ENCODE measurements at regions not wholly inside any gene's neighbourhood (a gene's known extent, or its start where the extent isn't known, plus 50 kb on each side); places are given as distances from the start of the nearest gene placed in this dataset.

DNA sequence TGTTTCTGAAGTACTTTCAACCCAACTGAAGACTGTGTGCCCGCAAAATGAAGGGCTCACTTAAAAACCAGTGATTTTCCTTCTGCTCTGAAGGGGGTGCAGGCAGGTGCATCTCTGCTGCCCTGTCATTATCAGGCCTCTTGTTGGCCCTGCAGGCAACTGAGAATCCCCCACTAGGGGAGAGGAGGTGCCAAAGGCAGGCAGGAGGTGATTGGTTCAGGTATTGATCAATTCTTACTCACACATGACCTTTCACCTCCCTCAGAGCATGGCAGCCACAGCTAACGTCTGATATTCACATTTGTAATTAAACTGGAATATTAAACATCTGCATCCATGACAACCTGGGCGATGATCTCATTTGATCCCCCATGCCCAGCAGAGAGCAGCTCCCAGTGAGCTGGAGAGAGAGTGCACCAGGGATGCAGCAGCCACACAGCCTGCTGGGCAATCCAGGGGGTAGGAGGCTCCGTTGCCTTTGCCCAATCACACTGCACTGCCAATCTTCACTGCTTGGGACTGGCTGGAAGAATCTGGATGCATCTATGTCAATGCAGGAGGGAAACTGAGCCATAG is 267.9 kb upstream of the TSHZ3 start:
- H3K4me3 ChIP-seq (ENCODE audit: control insufficient read depth, low read depth, low read length): no peak overlapping the region
- no peak for DNase-seq (ENCODE audit: low read depth)
- TF ChIP-seq, protein P1, sequence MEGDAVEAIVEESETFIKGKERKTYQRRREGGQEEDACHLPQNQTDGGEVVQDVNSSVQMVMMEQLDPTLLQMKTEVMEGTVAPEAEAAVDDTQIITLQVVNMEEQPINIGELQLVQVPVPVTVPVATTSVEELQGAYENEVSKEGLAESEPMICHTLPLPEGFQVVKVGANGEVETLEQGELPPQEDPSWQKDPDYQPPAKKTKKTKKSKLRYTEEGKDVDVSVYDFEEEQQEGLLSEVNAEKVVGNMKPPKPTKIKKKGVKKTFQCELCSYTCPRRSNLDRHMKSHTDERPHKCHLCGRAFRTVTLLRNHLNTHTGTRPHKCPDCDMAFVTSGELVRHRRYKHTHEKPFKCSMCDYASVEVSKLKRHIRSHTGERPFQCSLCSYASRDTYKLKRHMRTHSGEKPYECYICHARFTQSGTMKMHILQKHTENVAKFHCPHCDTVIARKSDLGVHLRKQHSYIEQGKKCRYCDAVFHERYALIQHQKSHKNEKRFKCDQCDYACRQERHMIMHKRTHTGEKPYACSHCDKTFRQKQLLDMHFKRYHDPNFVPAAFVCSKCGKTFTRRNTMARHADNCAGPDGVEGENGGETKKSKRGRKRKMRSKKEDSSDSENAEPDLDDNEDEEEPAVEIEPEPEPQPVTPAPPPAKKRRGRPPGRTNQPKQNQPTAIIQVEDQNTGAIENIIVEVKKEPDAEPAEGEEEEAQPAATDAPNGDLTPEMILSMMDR (IDR thresholded peaks at IDR 0.05; ENCODE audit: control insufficient read depth, insufficient read depth, low read depth, low read length, missing control alignments): no peak

DNA sequence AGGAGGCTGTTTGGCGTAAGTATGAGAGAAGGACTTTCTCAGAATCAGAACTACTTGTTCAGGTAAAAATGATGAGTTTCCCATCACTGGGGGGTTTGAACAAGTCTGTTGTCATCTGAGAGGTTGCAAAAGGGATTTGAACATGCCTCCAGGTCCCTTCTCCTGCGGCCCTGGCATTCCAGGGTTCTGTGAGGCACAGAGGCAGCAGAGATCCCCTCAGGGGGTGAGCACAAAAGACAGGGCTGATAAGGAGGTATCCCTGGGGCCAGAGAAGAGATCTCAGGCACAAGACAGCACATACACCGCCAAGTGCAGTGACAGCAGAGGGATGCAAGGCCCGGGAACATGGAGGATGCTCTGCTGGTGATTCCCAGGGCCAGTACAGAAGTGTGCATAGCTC is 275.8 kb upstream of the TSHZ3 start:
- no peak for DNase-seq (ENCODE audit: low read depth)
- no peak overlapping the region for H3K4me3 ChIP-seq (ENCODE audit: control insufficient read depth, low read depth, low read length)
- TF ChIP-seq, protein P1 (IDR thresholded peaks at IDR 0.05; ENCODE audit: control insufficient read depth, insufficient read depth, low read depth, low read length, missing control alignments): no peak

DNA sequence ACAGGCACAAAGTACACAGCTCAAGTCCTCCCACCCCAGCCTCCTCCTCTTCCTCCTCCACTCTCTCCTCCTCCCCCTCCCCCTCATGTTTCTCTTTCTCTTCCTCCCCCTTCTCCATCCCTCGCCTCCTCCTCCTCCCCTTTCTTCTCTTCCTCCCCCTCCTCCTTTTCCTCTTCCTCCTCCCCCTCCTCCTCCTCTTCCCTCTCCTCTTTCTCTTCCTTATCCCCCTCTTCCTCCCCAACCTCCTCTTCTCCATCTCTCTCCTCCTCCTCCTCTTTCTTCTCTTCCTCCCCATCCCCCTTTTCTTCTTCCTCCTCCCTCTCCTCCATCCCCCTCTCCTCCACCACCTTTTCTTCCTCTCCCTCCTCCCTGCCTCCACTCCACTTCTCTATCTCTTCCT is 276.3 kb upstream of the TSHZ3 start:
- no peak overlapping the region for H3K4me3 ChIP-seq (ENCODE audit: control insufficient read depth, low read depth, low read length)
- TF ChIP-seq, protein P1 (IDR thresholded peaks at IDR 0.05; ENCODE audit: control insufficient read depth, insufficient read depth, low read depth, low read length, missing control alignments): no peak
- no peak for DNase-seq (ENCODE audit: low read depth)

DNA sequence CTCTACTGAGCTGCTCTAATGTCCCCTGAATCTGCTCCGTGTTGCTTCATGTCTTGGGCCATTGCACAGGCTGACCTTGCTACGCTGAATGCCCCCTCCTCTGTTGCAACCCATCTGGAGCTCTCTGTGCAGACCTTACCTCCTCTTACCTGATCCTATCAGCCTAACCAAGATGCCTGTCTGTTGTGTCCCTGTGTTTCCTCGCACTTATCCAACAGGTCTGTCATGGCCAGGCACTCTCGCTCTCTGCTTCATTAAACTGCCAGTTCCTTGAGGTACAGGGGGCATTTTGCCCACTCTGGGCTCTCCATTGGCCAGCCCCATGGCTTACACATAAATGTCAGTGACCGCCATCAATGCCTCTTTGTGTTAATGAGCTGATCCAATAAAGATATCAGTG is 277.7 kb upstream of the TSHZ3 start:
- TF ChIP-seq, protein P1 (IDR thresholded peaks at IDR 0.05; ENCODE audit: control insufficient read depth, insufficient read depth, low read depth, low read length, missing control alignments): no peak

DNA sequence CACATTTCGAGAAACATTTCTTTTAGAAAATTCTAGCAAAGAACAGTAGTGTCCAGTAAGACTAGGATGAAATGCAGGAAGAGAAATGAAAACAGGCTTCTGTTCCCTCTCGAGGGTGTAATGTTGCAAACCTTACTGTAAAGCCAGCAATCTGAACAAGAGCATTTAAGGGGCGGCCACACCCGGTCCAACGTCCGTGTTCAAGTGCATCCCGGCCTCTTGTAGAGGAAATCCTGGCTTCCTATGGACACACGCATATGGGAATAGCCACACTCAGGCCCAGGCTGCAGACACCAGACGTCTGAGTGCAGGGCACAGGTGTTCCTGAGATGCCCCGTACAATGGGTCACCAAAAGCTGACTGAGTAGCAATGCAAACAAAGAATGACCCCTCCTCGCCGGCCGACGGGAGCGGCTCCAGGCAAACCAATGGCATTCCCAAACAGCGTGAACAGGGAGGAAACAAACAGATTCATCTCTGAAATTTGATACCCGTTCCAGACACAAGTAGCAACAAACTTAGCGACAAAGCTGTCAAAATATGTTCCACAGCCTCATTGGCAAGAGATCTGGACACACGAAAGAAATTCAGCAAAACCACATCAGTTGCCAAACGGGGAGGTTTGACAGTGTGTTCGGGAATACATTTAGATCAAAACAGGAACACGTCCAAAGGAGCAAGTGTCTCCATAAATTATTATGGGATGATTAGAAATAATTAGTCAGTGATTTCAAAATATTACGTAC is 278.6 kb upstream of the TSHZ3 start:
- DNase-seq (ENCODE audit: low read depth): no peak
- TF ChIP-seq, protein P1 (IDR thresholded peaks at IDR 0.05; ENCODE audit: control insufficient read depth, insufficient read depth, low read depth, low read length, missing control alignments): no peak
- H3K4me3 ChIP-seq (ENCODE audit: control insufficient read depth, low read depth, low read length): no peak overlapping the region

More for the DNA sequence above, 277.7 kb upstream of the TSHZ3 start:
- DNase-seq (ENCODE audit: low read depth): no peak
- H3K4me3 ChIP-seq (ENCODE audit: control insufficient read depth, low read depth, low read length): no peak overlapping the region

DNA sequence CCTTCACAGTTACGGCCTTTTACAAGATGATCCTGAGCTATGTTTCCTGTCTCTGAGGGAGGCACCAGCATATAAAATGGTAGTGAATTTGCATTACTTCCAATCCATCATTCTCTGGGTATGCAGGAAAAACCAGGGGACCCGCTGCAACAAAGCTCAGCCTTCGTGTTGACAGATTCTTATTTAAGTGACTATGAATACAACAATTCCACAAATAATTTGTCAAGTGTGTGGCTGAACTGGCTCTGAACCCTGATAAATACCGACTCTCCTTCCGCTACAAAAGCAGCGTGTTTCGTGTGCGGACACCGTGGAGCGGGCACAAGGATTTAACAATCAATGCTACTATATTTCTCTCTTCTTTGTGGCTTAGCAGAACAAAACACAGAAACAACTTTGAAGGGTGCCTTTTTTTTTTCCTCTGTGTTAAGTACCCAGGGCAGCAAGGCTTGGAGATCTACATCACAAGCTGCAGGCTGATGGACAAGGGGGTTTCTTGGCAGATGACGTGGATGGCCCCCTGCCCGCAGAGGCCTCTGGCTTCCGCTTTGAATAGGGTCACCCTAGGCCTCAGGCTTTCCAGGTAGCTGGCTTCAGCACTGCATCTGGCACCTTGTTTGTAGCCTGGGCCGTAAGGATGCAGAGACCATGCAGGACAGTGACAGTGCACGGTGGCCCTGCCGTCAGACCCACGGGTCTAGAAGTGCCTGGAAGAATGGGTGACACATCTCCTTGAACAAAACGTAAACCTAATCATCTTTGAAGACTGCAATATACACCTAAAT is 280.5 kb upstream of the TSHZ3 start:
- H3K4me3 ChIP-seq (ENCODE audit: control insufficient read depth, low read depth, low read length): no peak overlapping the region
- no peak for DNase-seq (ENCODE audit: low read depth)
- TF ChIP-seq, protein P1 (IDR thresholded peaks at IDR 0.05; ENCODE audit: control insufficient read depth, insufficient read depth, low read depth, low read length, missing control alignments): no peak

Measured in AG09309 (cell line).